Mesenteric fat pad (tissue), 1 donor: ENCODE measurements at regions not wholly inside any gene's neighbourhood (a gene's known extent, or its start where the extent isn't known, plus 50 kb on each side); places are given as distances from the start of the nearest gene placed in this dataset.

Experiments used
- DNase-seq: peaks from one replicate; pipeline ENCODE4 v3.0.0-alpha.2; 2020; ENCODE audit warnings: low spot score
- donor health status: DM: yes; HTN: yes; CAD: no.

- DNase-seq, result no peak
These were observed 149.9 kb downstream of the SYF2 start for GRCh38 chr1:25082216-25082899.

- no peak for DNase-seq
These were observed 150.8 kb downstream of the SYF2 start for GRCh38 chr1:25081496-25081895.

GRCh38 chr1:25080294-25081209, 150.5 kb upstream of the RUNX3 start:
- no peak for DNase-seq

DNA sequence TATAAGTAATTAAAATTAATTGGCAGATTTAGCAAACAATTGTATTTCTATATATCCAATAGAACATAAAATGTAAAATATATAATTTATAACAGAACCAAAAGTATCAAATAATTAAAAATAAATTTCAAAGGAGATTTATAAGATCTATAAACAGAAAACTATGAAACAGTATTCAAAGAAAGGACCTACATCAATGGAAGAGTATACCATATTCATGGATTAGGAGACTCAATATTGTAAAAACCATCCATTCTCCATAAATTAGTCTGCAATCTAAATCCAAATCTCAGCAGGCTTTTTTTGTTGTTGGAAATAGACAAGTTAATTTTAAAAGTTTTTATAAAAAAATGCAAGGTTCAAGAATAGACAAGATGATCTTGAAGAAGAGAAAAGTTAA, 149.0 kb upstream of the RUNX3 start:
- DNase-seq, result no peak

GRCh38 chr1:25074351-25075227, 144.5 kb upstream of the RUNX3 start:
- no peak for DNase-seq

- DNase-seq, result no peak
These were observed 143.7 kb upstream of the RUNX3 start for GRCh38 chr1:25073640-25074270.

DNA sequence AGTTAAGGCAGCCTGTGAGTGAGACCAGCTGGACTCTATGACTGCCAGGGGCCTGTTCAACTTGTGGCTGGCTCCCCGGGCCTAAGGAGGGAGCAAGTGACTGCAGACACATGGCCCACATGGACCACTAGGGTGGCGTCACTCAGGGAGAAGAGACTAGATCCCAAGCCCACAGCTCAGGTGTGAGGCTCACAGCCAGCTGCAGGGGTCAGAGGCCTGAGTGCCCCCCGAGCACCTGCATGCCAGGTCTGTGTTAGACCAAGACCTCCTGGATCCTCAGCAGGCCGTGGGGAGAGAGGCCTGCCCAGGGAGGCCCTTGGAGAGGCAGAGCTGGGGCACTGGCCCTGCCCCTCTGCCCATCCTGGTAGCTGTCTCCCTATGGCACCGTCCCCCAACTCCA, 142.4 kb upstream of the RUNX3 start:
- no peak for DNase-seq

DNA sequence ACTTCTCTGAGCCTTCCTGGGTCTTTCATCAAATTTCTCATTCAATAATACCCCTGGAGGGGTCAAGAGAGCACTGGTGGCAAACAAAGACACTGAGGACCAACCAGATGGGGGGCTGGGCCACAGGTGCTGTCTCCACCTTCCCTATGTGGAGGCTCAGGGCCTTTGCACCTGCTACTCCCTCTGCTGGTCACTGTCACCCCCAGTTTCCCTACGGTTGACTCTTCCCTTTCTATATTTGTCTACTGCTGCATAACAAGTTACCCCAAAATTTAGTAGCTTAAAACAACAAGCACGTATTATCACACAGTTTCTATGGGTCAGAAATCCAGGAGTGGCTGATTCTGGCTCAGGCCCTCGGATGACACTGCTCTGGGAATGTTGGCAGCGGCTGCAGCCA, 138.8 kb upstream of the RUNX3 start:
- DNase-seq, result no peak

DNA sequence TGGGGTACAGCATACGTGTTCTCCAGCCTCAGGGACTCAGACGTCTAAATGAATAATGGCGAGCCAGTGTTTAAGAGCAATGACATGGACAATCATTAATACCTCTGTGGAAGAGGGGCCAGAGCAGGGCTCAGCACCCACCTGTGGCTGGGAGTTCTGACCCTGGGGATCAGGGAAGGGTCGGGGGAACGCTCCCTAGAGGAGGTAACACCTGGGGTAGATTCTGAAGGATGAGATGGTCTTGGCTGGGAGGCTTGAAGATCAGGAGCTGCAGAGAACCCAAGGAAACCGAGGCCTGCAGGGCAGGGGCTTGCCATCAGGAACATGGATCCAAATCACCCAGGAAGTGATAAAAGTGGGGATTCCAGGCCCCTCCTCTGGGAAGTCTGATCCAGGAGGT, 138.2 kb upstream of the RUNX3 start:
- DNase-seq, result no peak

GRCh38 chr1:25067518-25068251, 137.6 kb upstream of the RUNX3 start:
- DNase-seq, result no peak

- DNase-seq, result no peak
These were observed 136.8 kb upstream of the RUNX3 start for GRCh38 chr1:25066731-25067517.

GRCh38 chr1:25066256-25066655, 136.2 kb upstream of the RUNX3 start:
- no peak for DNase-seq

DNA sequence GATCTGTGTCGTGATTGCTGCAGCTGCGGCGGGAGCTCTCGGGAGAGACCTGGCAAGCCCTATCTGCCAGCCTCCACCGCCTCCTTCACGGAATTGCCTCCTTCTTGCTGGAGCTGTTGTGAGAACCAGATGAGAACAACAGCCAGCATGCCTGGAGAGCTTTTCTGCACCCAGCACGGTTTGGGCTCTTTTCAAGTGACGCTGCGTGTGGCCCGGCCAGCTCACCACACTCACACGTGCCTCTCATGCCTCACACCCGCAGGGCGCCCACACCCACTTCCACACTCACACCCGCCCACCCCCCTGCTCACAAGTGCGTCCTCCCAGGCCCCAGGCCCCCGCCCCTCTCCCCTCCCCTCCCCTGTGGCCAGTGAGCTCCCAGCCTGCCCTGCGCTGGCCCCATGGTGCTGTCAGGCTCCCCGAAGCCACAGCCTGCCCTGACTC, 135.7 kb upstream of the RUNX3 start:
- DNase-seq, result no peak

GRCh38 chr1:25065321-25065721, 135.2 kb upstream of the RUNX3 start:
- DNase-seq, result no peak

DNA sequence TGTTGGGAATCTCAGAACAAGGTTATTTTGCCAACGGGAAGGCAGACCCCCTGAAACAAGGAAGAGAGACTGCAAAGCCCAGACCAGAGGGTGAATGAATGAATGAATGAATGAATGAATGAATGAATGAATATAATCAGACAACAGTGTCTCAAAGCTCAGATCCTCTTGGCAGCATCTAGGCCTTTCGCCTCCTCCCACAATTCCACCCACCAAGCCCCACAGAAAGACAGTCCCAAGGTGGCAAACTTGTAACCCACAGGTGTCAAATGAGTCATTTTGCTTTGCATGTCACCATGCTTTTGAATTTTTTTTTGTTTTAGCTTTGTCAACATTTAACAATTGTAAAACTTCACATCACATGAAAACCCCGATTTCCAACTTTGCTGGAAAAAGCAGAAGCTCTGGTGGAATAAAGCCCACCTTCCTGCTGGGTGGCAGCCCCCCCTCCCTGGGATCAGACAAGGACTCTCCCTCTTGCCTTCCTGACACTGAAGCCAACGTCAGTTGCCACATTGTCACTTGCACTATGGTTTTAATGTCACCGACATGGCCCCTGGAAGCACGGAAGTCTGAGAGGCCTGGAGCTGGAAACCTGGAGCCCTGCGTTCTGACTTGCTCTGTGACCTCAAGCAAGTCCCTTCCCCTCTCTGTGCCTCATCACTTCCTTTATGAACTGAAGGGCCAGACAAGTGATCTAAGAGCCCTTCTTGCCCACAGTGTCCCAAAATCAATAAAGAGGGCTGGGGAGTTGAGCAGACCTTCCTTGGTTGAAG, 134.6 kb upstream of the RUNX3 start:
- no peak for DNase-seq

GRCh38 chr1:25063591-25064416, 133.7 kb upstream of the RUNX3 start:
- DNase-seq, result no peak

DNA sequence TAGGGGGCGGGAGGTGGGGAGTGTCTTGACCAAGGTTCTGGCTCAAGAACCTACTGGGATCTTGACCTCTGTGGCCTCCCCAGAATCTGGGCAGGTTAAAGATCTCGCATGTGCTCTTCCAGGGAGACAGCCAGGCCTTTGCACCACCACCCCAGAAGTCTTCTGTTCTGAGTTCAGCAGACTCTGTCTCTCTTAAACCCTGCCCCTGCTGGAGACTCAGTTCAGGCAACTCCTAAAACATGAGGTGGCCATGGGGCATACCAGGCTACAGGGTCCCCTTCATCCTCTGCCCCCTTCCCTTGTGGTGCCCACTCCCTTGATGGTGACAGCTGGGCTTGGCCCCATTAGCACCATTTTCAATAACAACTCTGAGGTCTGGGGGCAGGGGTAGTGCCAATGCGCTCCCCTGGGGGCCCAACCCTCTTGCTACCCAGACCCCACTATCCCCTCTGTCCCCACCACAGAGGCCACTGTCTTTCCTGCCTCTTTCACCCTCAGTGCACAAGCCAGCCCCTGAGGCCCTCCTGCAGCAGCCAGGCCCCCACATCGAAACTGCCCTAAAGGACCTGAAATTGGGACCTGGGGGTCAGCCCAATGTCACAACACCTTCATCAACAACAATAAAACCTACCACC, 132.7 kb upstream of the RUNX3 start:
- DNase-seq, result no peak
